Hematopoietic multipotent progenitor cell treated with erythropoietin and hydrocortisone succinate and interleukin-3 and kit ligand, for 15 days (in vitro differentiated cells): ENCODE measurements at regions not wholly inside any gene's neighbourhood (a gene's known extent, or its start where the extent isn't known, plus 50 kb on each side); places are given as distances from the start of the nearest gene placed in this dataset.

ENCODE experiments used
- DNase-seq: peaks from one replicate; pipeline ENCODE4 v3.0.0-alpha.2; 2015; ENCODE audit warnings: low spot score

- no peak for DNase-seq
Measured at GRCh38 chr20:11719153-11719552, 198.5 kb upstream of the BTBD3 start.

DNA sequence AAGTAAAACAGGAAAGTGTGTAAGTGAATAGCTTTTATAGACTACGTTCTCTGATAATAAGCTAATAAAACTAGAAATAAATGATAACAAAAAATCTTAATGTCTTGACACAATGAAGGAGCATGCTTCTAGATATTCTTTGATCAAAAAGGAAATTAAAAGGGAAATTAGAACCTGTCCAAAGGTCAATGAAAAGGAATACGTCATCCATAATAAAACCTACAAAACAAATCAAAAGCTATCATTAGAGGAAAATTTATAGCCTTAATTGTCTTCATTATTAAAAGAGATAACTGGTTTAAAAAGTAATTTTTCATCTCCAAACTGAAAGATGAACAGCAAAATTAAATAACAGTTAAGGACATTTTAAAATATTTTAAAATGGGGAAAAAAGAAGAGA is 196.3 kb upstream of the BTBD3 start:
- DNase-seq: no peak

- DNase-seq: no peak
Measured at GRCh38 chr20:11724097-11724496, 193.6 kb upstream of the BTBD3 start.

DNA sequence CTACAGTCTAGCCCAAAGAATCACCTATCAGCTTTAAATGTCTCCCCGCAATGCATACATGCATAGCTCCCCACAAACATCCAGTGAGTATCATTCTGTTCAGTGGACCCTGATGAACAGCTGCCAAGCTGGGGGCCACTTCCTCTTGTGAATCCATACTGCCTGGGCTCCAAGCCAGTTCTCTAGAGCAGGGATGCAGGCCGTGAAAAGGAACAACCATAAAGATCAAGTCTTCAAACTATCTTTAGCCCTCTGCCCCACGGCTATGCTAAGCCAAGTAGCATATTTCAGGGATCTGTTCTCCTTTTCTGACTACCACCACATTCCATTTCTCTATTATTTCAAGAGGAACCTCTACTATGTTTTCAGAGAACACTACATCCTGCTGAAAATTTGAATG is 191.7 kb upstream of the BTBD3 start:
- no peak for DNase-seq

DNA sequence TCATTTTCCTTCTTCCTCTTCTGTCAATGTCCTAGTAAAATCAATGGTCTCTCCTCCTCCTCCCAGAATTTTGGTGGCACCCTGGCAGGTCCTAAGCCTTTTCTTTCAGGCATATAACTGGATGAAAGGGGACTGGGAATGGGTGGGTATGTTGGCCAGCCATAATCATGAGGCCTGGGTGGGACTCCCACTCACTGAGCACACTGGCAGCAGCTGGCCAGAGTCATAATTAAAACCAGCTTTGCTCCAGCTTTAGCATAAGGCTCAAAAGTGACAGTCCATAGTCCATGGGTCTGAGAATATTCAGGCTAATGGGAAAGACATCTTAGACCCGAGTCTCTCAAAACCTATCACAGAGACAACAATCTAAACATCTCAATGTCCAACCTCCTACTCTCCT is 190.0 kb upstream of the BTBD3 start:
- no peak for DNase-seq

GRCh38 chr20:11728937-11729336 is 188.8 kb upstream of the BTBD3 start:
- no peak for DNase-seq

DNA sequence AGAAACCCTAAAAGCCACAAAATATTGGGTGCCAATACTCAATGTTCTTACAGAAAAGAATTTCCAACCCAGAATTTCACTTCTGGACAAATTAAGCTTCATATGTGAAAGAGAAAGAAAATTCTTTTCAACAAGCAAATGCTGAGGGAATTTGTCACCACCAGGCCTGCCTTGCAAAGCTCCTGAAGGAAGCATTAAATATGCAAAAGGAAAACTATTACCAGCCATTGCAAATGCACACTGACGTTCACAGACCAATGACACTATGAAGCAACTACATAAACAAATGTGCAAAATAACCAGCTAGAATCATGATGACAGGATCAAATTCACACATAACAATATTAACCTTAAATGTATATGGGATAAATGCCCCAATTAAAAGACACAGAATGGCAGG is 187.9 kb upstream of the BTBD3 start:
- no peak for DNase-seq

- no peak for DNase-seq
Measured at GRCh38 chr20:11734431-11734830, 183.3 kb upstream of the BTBD3 start.

GRCh38 chr20:11738852-11739251 is 178.8 kb upstream of the BTBD3 start:
- DNase-seq: no peak

- no peak for DNase-seq
Measured at GRCh38 chr20:11740975-11741374, 176.7 kb upstream of the BTBD3 start.

- DNase-seq: no peak
Measured at GRCh38 chr20:11745145-11745544, 172.5 kb upstream of the BTBD3 start.

GRCh38 chr20:11748436-11748835 is 169.3 kb upstream of the BTBD3 start:
- DNase-seq: no peak

- DNase-seq: no peak
Measured at GRCh38 chr20:11752336-11752735, 165.4 kb upstream of the BTBD3 start.

GRCh38 chr20:11753155-11753554 is 164.5 kb upstream of the BTBD3 start:
- DNase-seq: no peak

GRCh38 chr20:11754451-11754850 is 163.2 kb upstream of the BTBD3 start:
- no peak for DNase-seq

- no peak for DNase-seq
Measured at GRCh38 chr20:11755071-11755841, 162.4 kb upstream of the BTBD3 start.

DNA sequence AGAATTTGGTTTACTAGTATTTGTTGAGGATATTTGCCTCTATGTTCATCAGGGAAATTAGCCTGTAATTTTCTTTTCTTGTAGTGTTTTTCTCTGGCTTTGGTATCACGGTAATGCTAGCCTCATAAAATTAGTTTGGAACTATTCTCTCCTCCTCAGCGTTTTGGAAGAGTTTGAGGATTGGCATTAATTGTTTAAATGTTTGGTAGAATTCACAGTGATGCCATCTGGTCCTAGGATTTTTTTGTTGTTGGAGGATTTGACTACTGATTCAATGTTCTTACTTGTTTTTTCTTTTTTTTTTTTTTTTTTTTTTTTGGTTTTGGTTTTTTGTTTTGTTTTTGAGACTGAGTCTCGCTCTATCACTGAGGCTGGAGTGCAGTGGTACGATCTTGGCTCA is 156.2 kb upstream of the BTBD3 start:
- no peak for DNase-seq

DNA sequence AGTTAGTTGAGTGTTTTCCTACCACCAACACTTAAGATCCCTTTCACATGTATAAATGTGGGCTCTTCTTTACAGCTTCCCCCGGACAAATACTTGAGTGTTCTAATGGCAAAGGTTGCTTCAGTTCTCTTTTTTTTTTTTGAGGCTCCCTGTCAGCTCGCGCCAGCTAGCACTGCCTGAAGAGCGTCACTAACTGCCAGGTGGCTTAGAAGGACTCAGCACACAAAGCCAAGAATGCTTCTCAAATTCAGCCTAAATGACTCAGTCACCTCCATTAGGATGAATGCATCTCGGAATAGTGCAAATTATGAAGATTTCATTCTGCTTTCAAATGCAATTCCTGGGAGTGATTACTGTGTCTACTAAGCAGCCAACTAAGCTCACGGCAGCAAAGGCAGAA is 150.7 kb upstream of the BTBD3 start:
- DNase-seq: no peak

- DNase-seq: no peak
Measured at GRCh38 chr20:11769825-11770224, 147.9 kb upstream of the BTBD3 start.

- no peak for DNase-seq
Measured at GRCh38 chr20:11772226-11772730, 145.4 kb upstream of the BTBD3 start.

DNA sequence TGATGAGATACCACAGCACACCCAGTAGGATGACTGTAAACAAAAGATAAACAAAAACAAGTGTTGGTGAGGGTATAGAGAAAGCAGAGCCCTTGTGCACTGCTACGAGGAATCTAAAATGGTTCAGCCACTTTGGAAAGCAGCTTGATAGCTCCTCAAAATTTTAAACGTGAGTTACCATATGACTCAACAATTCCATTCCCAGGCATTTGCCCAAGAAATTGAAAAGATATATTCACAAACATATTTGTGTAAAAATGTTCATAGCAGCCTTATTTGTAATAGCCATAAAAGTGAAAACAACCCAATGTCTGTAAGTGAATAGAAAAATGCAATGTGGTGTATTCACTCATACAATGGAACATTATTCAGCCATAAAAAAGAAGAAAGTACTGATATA is 141.0 kb upstream of the BTBD3 start:
- no peak for DNase-seq

DNA sequence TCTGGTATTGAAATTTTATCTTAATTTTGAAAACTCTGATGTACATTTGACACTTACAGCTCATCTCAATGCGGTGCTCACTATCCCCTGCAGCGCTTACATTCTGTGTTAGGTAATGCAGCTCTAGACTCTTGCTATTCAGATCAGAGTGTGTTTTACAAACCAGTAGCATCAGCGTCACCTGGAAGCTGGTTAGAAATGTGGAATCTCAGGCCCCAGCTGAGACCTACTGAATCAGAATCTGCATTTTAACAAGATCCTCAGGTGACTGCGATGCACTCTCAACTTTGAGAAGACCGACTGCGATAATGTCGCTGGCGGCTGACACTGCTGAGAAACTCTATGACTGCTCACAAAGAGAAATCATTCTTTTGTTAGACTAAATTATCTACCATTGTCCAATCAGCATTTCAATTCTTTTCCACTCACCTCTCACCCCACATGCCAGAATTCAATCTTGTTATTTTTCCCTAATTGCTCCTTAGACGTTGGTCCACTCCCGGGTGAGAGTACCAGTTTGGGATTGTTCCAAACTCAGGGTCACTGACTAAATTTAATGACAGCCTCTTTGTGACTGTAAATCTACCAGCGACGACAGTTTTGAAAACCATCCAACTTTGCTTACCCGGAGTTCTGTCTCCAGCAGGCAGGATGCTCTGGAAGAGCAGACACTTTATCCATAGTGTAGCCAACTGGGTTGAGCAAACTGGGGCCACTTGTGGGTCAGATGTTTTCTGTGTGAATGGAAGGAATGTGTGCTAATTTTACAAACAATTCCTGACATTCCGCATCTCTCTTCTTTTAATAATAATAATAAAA is 140.1 kb upstream of the BTBD3 start:
- no peak for DNase-seq

DNA sequence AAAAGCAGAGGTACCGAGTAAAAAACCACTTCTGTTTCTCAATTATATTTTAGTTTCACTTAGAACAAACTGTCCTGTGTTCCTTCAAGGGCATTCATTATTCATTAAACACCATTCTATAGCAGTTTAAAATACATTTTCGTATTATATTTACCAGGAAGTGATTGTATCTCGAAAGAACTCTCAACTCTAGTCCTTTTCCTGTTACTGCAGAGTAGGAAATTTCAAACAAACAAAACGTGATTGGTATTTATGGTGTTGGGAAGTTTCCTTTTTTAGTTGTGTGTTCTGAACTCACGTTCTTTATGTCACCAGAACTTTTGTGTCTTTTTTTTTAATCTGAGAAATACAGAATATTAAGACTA is 139.5 kb upstream of the BTBD3 start:
- DNase-seq: no peak
